ENCODE measurements at regions not wholly inside any gene's neighbourhood (a gene's known extent, or its start where the extent isn't known, plus 50 kb on each side); places are given as distances from the start of the nearest gene placed in this dataset.

GRCh38 chr3:55332176-55332575 lies 154.9 kb downstream of the WNT5A start:
- TF ChIP-seq CTCF (IDR thresholded peaks at IDR 0.05) (no peak), POLR2A (IDR thresholded peaks at IDR 0.05) (no peak)
